ENCODE measurements at regions not wholly inside any gene's neighbourhood (a gene's known extent, or its start where the extent isn't known, plus 50 kb on each side); places are given as distances from the start of the nearest gene placed in this dataset.

GRCh38 chr1:60808676-60809075, 273.7 kb upstream of the NFIA start:
- no CpG with 5 or more reads among the region's 1 CpG for WGBS (ENCODE audit: extremely low coverage, insufficient read length, low lambda C conversion rate)

More at GRCh38 chr1:60808676-60809075, 273.7 kb upstream of the NFIA start:
- H4K8ac ChIP-seq (replicated peaks; ENCODE audit: insufficient read length, low read depth, low read length), result no peak overlapping the region
- H3K79me2 ChIP-seq (ENCODE audit: insufficient read depth, low read length), result no peaks in the 10 kb centered on the region
- no peaks in the 10 kb centered on the region for H3K27me3 ChIP-seq (ENCODE audit: insufficient read depth, low read length)
- Mint-ChIP-seq H3K27me3 (ENCODE audit: low read depth) (no peaks in the 10 kb centered on the region; the same call in 1 of the 2 replicates), H3K4me3 (no peak overlapping the region), H3K4me1 (no peaks in the 10 kb centered on the region; a peak in 1 of 4 replicates), H3K36me3 (ENCODE audit: insufficient read depth in 1 of 3, low read depth in 3 of 3) (peaks cover 0 to 9% (median 2%) of the 10 kb centered on the region in 3 experiments; a peak in 6 of 7 replicates), H3K27ac (no peak overlapping the region), H3K9me3 (peaks cover 7 to 22% of the 10 kb centered on the region in 2 experiments)
- no peak overlapping the region for H3K18ac ChIP-seq (ENCODE audit: insufficient read length, low read depth, low read length)
- H3K9ac ChIP-seq (ENCODE audit: extremely low read depth, insufficient read length, low read length), result no peak overlapping the region
- no peaks in the 10 kb centered on the region for H3K4me1 ChIP-seq (ENCODE audit: insufficient read depth, low read length)
- no peaks in the 10 kb centered on the region for H3K9me3 ChIP-seq (ENCODE audit: control insufficient read depth, low read depth, low read length)
- DNase-seq, result no peak
- no peak overlapping the region for H3K14ac ChIP-seq (ENCODE audit: insufficient read depth, low read length)
- H3K56ac ChIP-seq (ENCODE audit: insufficient read length, low read depth, low read length), result no peak overlapping the region
- H3T11ph ChIP-seq (ENCODE audit: low read length), result no peak overlapping the region
- H3K79me1 ChIP-seq (ENCODE audit: insufficient read depth, low read depth, low read length, poor library complexity, severe bottlenecking), result no peaks in the 10 kb centered on the region
- TF ChIP-seq CTCF (conservative IDR thresholded peaks at IDR 0.05), result no peak
- H3K23me2 ChIP-seq (ENCODE audit: insufficient read length, low read depth, low read length, poor library complexity, severe bottlenecking), result no peaks in the 10 kb centered on the region
- H3K27ac ChIP-seq (ENCODE audit: insufficient read length, low read depth, low read length), result no peak overlapping the region
- H3K23ac ChIP-seq (ENCODE audit: insufficient read length, low read depth, low read length), result no peak overlapping the region
- no peak overlapping the region for H4K91ac ChIP-seq (ENCODE audit: insufficient read length, low read depth, low read length)
- no peak overlapping the region for H2BK120ac ChIP-seq (ENCODE audit: low read depth, low read length, poor library complexity, severe bottlenecking)
- no peak overlapping the region for H2BK5ac ChIP-seq (ENCODE audit: insufficient read length, low read length)
- no peak overlapping the region for H2BK20ac ChIP-seq (ENCODE audit: low read depth, low read length, poor library complexity, severe bottlenecking)
- H4K5ac ChIP-seq (ENCODE audit: insufficient read length, low read depth, low read length), result no peak overlapping the region
- H2AK5ac ChIP-seq (ENCODE audit: insufficient read length, low read length), result no peak overlapping the region
- H3K4me2 ChIP-seq (ENCODE audit: insufficient read depth, insufficient read length, low read length), result no peak overlapping the region
- H2AFZ ChIP-seq (ENCODE audit: low read length), result no peak overlapping the region
- no peaks in the 10 kb centered on the region for H4K20me1 ChIP-seq (ENCODE audit: control insufficient read depth, insufficient read depth, insufficient read length)
- H2BK15ac ChIP-seq (ENCODE audit: low read depth, low read length), result no peak overlapping the region
- H3K4ac ChIP-seq (ENCODE audit: low read depth, low read length), result no peak overlapping the region
- H2BK12ac ChIP-seq (ENCODE audit: insufficient read length, low read depth, low read length), result no peak overlapping the region
